ENCODE measurements at regions not wholly inside any gene's neighbourhood (a gene's known extent, or its start where the extent isn't known, plus 50 kb on each side); places are given as distances from the start of the nearest gene placed in this dataset.

GRCh38 chr3:184448321-184449160 lies 68.7 kb downstream of the CHRD start:
- Histone ChIP-seq H3K27ac (no peak overlapping the region), H3K4me3 (no peak overlapping the region), H3K36me3 (no peaks in the 10 kb centered on the region), H3K9me3 (no peaks in the 10 kb centered on the region), H3K27me3 (no peaks in the 10 kb centered on the region), H3K4me1 (ENCODE audit: insufficient read depth) (no peaks in the 10 kb centered on the region)
- TF ChIP-seq EP300 (IDR thresholded peaks at IDR 0.05): no peak
- no peak for DNase-seq
- intact Hi-C loops (cut with DNase I): no loop called here
- WGBS, 3 donors: 87 to 89% (median 88%) methylated on average over 8 of the region's 8 CpGs

- no peak overlapping the region for H3K27ac ChIP-seq
- no peaks in the 10 kb centered on the region for H3K36me3 ChIP-seq
- no peaks in the 10 kb centered on the region for H3K4me1 ChIP-seq (ENCODE audit: insufficient read depth)
- intact Hi-C loops (cut with DNase I): no loop called here
- no peak overlapping the region for H3K4me3 ChIP-seq
- TF ChIP-seq, protein P1, sequence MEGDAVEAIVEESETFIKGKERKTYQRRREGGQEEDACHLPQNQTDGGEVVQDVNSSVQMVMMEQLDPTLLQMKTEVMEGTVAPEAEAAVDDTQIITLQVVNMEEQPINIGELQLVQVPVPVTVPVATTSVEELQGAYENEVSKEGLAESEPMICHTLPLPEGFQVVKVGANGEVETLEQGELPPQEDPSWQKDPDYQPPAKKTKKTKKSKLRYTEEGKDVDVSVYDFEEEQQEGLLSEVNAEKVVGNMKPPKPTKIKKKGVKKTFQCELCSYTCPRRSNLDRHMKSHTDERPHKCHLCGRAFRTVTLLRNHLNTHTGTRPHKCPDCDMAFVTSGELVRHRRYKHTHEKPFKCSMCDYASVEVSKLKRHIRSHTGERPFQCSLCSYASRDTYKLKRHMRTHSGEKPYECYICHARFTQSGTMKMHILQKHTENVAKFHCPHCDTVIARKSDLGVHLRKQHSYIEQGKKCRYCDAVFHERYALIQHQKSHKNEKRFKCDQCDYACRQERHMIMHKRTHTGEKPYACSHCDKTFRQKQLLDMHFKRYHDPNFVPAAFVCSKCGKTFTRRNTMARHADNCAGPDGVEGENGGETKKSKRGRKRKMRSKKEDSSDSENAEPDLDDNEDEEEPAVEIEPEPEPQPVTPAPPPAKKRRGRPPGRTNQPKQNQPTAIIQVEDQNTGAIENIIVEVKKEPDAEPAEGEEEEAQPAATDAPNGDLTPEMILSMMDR (IDR thresholded peaks at IDR 0.05): no peak
- TF ChIP-seq EP300 (IDR thresholded peaks at IDR 0.05): no peak
- TF ChIP-seq POLR2A (IDR thresholded peaks at IDR 0.05): no peak
- no peaks in the 10 kb centered on the region for H3K27me3 ChIP-seq
- 82 to 91% (median 88%) methylated on average over 5 of the region's 5 CpGs for WGBS, 3 donors
- no peaks in the 10 kb centered on the region for H3K9me3 ChIP-seq
- DNase-seq: no peak
Observed at GRCh38 chr3:184449161-184449515, 69.3 kb downstream of the CHRD start.

DNA sequence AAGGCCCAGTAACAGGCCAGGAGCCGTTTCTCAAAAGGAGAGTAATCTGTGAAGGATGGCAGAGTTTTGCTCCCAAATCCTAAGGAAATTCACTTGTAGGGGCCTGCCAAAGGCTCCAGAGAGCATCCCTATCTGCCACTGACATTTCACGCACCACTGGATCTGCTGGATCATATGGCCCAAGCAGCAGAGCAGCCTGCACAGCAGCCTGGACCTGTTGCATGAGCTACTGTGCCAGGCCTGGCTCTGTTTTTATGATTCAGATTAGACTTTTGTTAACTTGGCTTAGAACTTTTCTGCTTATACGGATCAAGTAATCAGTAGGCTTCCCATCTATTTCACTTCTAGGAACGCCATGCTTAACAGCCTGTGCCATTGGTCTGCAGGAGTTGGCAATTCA lies 70.7 kb downstream of the CHRD start:
- intact Hi-C loops (cut with DNase I): no loop called here
- DNase-seq: no peak
- TF ChIP-seq, protein P1 (IDR thresholded peaks at IDR 0.05): no peak
- no peaks in the 10 kb centered on the region for H3K27me3 ChIP-seq
- H3K4me1 ChIP-seq (ENCODE audit: insufficient read depth): no peaks in the 10 kb centered on the region
- H3K27ac ChIP-seq: no peak overlapping the region
- H3K9me3 ChIP-seq: no peaks in the 10 kb centered on the region
- no peaks in the 10 kb centered on the region for H3K36me3 ChIP-seq
- 92 to 99% (median 94%) methylated on average over 4 of the region's 4 CpGs for WGBS, 3 donors
- no peak overlapping the region for H3K4me3 ChIP-seq

GRCh38 chr3:184453296-184453695 lies 73.4 kb downstream of the CHRD start:
- no peak overlapping the region for H3K27ac ChIP-seq
- H3K9me3 ChIP-seq: no peaks in the 10 kb centered on the region
- no peaks in the 10 kb centered on the region for H3K4me1 ChIP-seq (ENCODE audit: insufficient read depth)
- H3K36me3 ChIP-seq: no peaks in the 10 kb centered on the region
- H3K4me3 ChIP-seq: no peak overlapping the region
- TF ChIP-seq EP300 (IDR thresholded peaks at IDR 0.05) (no peak), POLR2A (IDR thresholded peaks at IDR 0.05) (no peak)
- TF ChIP-seq, protein P1 (IDR thresholded peaks at IDR 0.05): no peak
- intact Hi-C loops (cut with DNase I): no loop called here
- no peaks in the 10 kb centered on the region for H3K27me3 ChIP-seq
- 66 to 76% (median 76%) methylated on average over 5 of the region's 5 CpGs for WGBS, 3 donors
- no peak for DNase-seq

DNA sequence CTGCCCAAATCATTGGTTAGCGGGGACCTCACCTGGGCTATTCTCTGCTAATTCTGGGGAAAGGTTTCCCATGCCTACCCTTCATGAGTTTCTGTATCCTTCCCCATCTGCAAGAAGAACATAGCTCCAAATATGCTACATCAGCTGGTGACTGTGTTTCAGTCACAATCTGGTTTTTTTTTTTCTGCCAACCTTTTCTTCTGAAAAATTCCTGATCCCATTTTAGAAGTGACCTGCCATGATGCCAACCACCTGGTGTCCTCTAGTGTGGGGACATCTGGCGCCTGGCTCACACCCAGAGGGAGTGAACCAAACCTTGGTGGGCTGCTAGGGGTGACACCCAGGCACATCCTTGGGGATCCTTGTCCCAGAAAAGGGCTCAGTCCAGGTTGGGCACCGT lies 76.1 kb downstream of the CHRD start:
- H3K27ac ChIP-seq: no peak overlapping the region
- WGBS, 3 donors: 88 to 100% (median 89%) methylated on average over 3 of the region's 3 CpGs
- intact Hi-C loops (cut with DNase I): no loop called here
- H3K4me3 ChIP-seq: no peak overlapping the region
- no peaks in the 10 kb centered on the region for H3K4me1 ChIP-seq (ENCODE audit: insufficient read depth)
- TF ChIP-seq, protein P1 (IDR thresholded peaks at IDR 0.05): no peak
- TF ChIP-seq POLR2A (IDR thresholded peaks at IDR 0.05) (no peak), EP300 (IDR thresholded peaks at IDR 0.05) (no peak)
- peak in 1 of 5 donors; percentile 5 for DNase-seq
- H3K36me3 ChIP-seq: no peaks in the 10 kb centered on the region
- H3K9me3 ChIP-seq: no peaks in the 10 kb centered on the region
- no peaks in the 10 kb centered on the region for H3K27me3 ChIP-seq

Data from ovary (tissue), 7 donors.